Activated CD4-positive, CD25-positive, alpha-beta regulatory T cell treated with anti-CD3 and anti-CD28 coated beads, Interleukin-2, amount 50 U/mL, for 72 hours (primary cell): ENCODE measurements at regions not wholly inside any gene's neighbourhood (a gene's known extent, or its start where the extent isn't known, plus 50 kb on each side); places are given as distances from the start of the nearest gene placed in this dataset.

Experiments
- DNase-seq: peaks from one replicate; pipeline ENCODE4 v3.0.0; 2021

- DNase-seq, result no peak
Measured at GRCh38 chr1:3954170-3955169, 54.4 kb upstream of the C1orf174 start.

- no peak for DNase-seq
Measured at GRCh38 chr1:3955196-3955772, 55.2 kb upstream of the C1orf174 start.

GRCh38 chr1:3956527-3957170, 56.6 kb upstream of the C1orf174 start:
- DNase-seq, result no peak

GRCh38 chr1:3959361-3959760, 59.3 kb upstream of the C1orf174 start:
- DNase-seq, result no peak

GRCh38 chr1:3963554-3963953, 63.5 kb upstream of the C1orf174 start:
- no peak for DNase-seq

GRCh38 chr1:3965693-3966092, 65.6 kb upstream of the C1orf174 start:
- no peak for DNase-seq

- no peak for DNase-seq
Measured at GRCh38 chr1:3968851-3969250, 68.8 kb upstream of the C1orf174 start.

- DNase-seq, result no peak
Measured at GRCh38 chr1:3971981-3972380, 71.9 kb upstream of the C1orf174 start.

GRCh38 chr1:3975903-3976630, 76.0 kb upstream of the C1orf174 start:
- no peak for DNase-seq

GRCh38 chr1:3976821-3977220, 76.7 kb upstream of the C1orf174 start:
- DNase-seq, result no peak

- DNase-seq, result no peak
Measured at GRCh38 chr1:3978196-3978989, 78.3 kb upstream of the C1orf174 start.

- no peak for DNase-seq
Measured at GRCh38 chr1:3978990-3979325, 78.9 kb upstream of the C1orf174 start.

GRCh38 chr1:3981261-3981660, 81.2 kb upstream of the C1orf174 start:
- DNase-seq, result no peak

- DNase-seq, result no peak
Measured at GRCh38 chr1:3981746-3982505, 81.9 kb upstream of the C1orf174 start.

GRCh38 chr1:3983181-3983580, 83.1 kb upstream of the C1orf174 start:
- no peak for DNase-seq

- no peak for DNase-seq
Measured at GRCh38 chr1:3984586-3984985, 84.5 kb upstream of the C1orf174 start.

- DNase-seq, result no peak
Measured at GRCh38 chr1:3986686-3987218, 86.7 kb upstream of the C1orf174 start.

- no peak for DNase-seq
Measured at GRCh38 chr1:3987669-3988235, 87.7 kb upstream of the C1orf174 start.

- DNase-seq, result no peak
Measured at GRCh38 chr1:3988431-3988830, 88.4 kb upstream of the C1orf174 start.

GRCh38 chr1:3989465-3989864, 89.4 kb upstream of the C1orf174 start:
- DNase-seq, result no peak

- no peak for DNase-seq
Measured at GRCh38 chr1:3992103-3992556, 92.1 kb upstream of the C1orf174 start.
